C4-2B (cell line): ENCODE measurements at regions not wholly inside any gene's neighbourhood (a gene's known extent, or its start where the extent isn't known, plus 50 kb on each side); places are given as distances from the start of the nearest gene placed in this dataset.

Experiments used
- CTCF ChIP-seq: fragments of 450-650 bp; conservative IDR thresholded peaks from 2 replicates; pipeline ENCODE4 v1.5.1; 2017; ENCODE audit warnings: mild to moderate bottlenecking
- ZFX ChIP-seq: fragments of 450-650 bp; IDR thresholded peaks from 2 replicates; pipeline ENCODE4 v1.6.1; 2017

- no peak for TF ChIP-seq CTCF
- TF ChIP-seq ZFX, result no peak
Measured at GRCh38 chr3:103437883-103438282, 1003.1 kb downstream of the ZPLD1 start.
